ENCODE measurements at regions not wholly inside any gene's neighbourhood (a gene's known extent, or its start where the extent isn't known, plus 50 kb on each side); places are given as distances from the start of the nearest gene placed in this dataset.

DNA sequence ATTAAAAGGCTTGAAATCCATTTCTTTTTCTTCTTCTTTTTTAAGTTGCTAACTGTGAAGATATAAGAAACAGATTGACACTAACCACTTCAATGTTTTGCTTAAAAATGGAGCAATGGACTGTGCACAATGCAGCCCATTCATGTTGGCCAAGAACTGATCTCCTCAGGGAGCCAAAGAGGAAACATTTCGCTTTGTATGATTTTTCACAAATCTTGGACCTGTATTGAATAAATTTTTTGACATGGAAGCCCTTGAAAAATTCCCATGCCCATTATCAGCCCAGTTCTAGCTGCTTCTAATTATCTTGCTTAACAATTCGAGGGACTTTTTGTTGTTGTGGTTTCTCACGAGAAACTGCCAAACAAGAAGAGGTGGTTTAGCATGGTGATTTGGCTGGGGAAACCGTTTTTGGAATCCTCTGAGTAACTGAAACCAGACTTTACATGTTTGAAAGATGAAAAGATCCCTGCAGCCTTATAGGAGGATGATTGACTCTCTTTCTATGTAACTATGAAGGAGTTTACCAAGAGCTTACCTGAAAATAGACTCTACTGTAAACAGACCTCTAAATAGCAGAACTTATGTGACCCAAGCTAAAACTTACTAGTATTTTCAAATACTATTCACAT is 1389.4 kb upstream of the GOT2 start:
- no peaks in the 10 kb centered on the region for H3K79me2 ChIP-seq (ENCODE audit: insufficient read depth, low read length)
- H3K4me3 ChIP-seq (ENCODE audit: insufficient read depth, low read length, poor library complexity, severe bottlenecking) = no peak overlapping the region
- no peak for TF ChIP-seq EZH2phosphoT487 (conservative IDR thresholded peaks at IDR 0.05; ENCODE audit: low read length)
- TF ChIP-seq, protein P1, sequence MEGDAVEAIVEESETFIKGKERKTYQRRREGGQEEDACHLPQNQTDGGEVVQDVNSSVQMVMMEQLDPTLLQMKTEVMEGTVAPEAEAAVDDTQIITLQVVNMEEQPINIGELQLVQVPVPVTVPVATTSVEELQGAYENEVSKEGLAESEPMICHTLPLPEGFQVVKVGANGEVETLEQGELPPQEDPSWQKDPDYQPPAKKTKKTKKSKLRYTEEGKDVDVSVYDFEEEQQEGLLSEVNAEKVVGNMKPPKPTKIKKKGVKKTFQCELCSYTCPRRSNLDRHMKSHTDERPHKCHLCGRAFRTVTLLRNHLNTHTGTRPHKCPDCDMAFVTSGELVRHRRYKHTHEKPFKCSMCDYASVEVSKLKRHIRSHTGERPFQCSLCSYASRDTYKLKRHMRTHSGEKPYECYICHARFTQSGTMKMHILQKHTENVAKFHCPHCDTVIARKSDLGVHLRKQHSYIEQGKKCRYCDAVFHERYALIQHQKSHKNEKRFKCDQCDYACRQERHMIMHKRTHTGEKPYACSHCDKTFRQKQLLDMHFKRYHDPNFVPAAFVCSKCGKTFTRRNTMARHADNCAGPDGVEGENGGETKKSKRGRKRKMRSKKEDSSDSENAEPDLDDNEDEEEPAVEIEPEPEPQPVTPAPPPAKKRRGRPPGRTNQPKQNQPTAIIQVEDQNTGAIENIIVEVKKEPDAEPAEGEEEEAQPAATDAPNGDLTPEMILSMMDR (IDR thresholded peaks at IDR 0.05; ENCODE audit: insufficient read depth, low read length, poor library complexity, severe bottlenecking) = no peak
- H3K27me3 ChIP-seq (ENCODE audit: low read length) = no peaks in the 10 kb centered on the region
- no peaks in the 10 kb centered on the region for H3K36me3 ChIP-seq (ENCODE audit: low read length)
- no peaks in the 10 kb centered on the region for H3F3A ChIP-seq (ENCODE audit: insufficient read depth)
- H3K4me2 ChIP-seq (ENCODE audit: low read depth, low read length, poor library complexity, severe bottlenecking) = no peak overlapping the region
- no peaks in the 10 kb centered on the region for H3K9me2 ChIP-seq (replicated peaks; ENCODE audit: insufficient read depth, low read length)
- H3K27ac ChIP-seq (ENCODE audit: low read depth, low read length) = no peak overlapping the region
- no peak overlapping the region for H2AFZ ChIP-seq (ENCODE audit: low read depth, low read length, severe bottlenecking)
- H4K20me1 ChIP-seq (ENCODE audit: low read depth, low read length) = no peaks in the 10 kb centered on the region
- H3K9me3 ChIP-seq (ENCODE audit: insufficient read depth, low read length) = no peaks in the 10 kb centered on the region
- H3K9ac ChIP-seq (ENCODE audit: low read length) = no peak overlapping the region

DNA sequence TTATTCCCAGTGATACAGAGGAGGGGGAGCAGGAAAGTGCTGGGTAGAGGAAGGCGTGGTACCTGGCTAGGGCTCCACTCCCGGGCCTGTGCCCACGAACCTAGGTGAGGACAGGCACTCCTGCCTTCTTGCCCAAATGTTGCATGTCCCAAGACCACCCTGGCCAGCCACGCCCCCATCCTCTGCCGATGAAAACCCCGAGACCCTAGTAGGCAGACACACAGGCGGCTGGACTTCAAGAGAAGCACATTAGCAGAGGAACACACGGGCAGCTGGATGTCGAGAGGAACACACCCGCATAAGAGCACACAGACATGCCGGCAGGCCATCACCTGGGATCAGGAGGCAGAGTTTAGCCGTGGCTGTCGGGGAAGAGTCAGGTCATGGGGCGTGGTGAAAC is 1386.5 kb upstream of the GOT2 start:
- H3K4me3 ChIP-seq (ENCODE audit: insufficient read depth, low read length, poor library complexity, severe bottlenecking) = no peak overlapping the region
- no peak overlapping the region for H3K27ac ChIP-seq (ENCODE audit: low read depth, low read length)
- H3K4me2 ChIP-seq (ENCODE audit: low read depth, low read length, poor library complexity, severe bottlenecking) = no peak overlapping the region
- no peak overlapping the region for H3K9ac ChIP-seq (ENCODE audit: low read length)
- H3K27me3 ChIP-seq (ENCODE audit: low read length) = no peaks in the 10 kb centered on the region
- no peaks in the 10 kb centered on the region for H4K20me1 ChIP-seq (ENCODE audit: low read depth, low read length)
- H3K36me3 ChIP-seq (ENCODE audit: low read length) = no peaks in the 10 kb centered on the region
- no peaks in the 10 kb centered on the region for H3K79me2 ChIP-seq (ENCODE audit: insufficient read depth, low read length)
- H3F3A ChIP-seq (ENCODE audit: insufficient read depth) = no peaks in the 10 kb centered on the region
- no peaks in the 10 kb centered on the region for H3K9me3 ChIP-seq (ENCODE audit: insufficient read depth, low read length)
- TF ChIP-seq, protein P1 (IDR thresholded peaks at IDR 0.05; ENCODE audit: insufficient read depth, low read length, poor library complexity, severe bottlenecking) = no peak
- TF ChIP-seq EZH2phosphoT487 (conservative IDR thresholded peaks at IDR 0.05; ENCODE audit: low read length) = no peak
- H3K9me2 ChIP-seq (replicated peaks; ENCODE audit: insufficient read depth, low read length) = no peaks in the 10 kb centered on the region
- H2AFZ ChIP-seq (ENCODE audit: low read depth, low read length, severe bottlenecking) = no peak overlapping the region

DNA sequence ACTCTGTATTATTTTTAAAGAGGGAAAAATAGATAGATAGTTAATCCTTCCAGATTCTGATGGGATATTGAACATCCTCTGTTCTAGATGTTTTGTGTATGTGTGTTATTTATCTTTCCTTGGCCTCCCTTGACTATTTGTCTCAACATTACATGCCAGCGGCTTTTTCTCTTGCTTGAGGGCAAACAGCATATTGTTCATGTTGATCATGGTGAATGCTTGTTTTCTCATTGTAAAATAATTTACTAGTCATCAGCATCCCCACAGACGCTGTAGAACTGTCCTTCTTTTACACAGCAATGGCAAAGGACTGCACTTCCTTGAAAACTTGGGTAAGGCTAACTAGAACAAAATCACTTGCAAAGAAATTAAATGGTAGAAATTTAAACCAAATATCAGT is 1376.4 kb upstream of the GOT2 start:
- peaks cover 4% of the 10 kb centered on the region; the same call in 1 of the 2 replicates for H3K9me3 ChIP-seq (ENCODE audit: insufficient read depth, low read length)
- no peak overlapping the region for H3K27ac ChIP-seq (ENCODE audit: low read depth, low read length)
- H3F3A ChIP-seq (ENCODE audit: insufficient read depth) = no peaks in the 10 kb centered on the region
- H2AFZ ChIP-seq (ENCODE audit: low read depth, low read length, severe bottlenecking) = no peak overlapping the region
- no peaks in the 10 kb centered on the region for H4K20me1 ChIP-seq (ENCODE audit: low read depth, low read length)
- H3K36me3 ChIP-seq (ENCODE audit: low read length) = no peaks in the 10 kb centered on the region
- no peaks in the 10 kb centered on the region for H3K9me2 ChIP-seq (replicated peaks; ENCODE audit: insufficient read depth, low read length)
- no peaks in the 10 kb centered on the region for H3K79me2 ChIP-seq (ENCODE audit: insufficient read depth, low read length)
- no peak overlapping the region for H3K4me2 ChIP-seq (ENCODE audit: low read depth, low read length, poor library complexity, severe bottlenecking)
- H3K27me3 ChIP-seq (ENCODE audit: low read length) = no peaks in the 10 kb centered on the region
- TF ChIP-seq, protein P1 (IDR thresholded peaks at IDR 0.05; ENCODE audit: insufficient read depth, low read length, poor library complexity, severe bottlenecking) = no peak
- TF ChIP-seq EZH2phosphoT487 (conservative IDR thresholded peaks at IDR 0.05; ENCODE audit: low read length) = no peak
- H3K4me3 ChIP-seq (ENCODE audit: insufficient read depth, low read length, poor library complexity, severe bottlenecking) = no peak overlapping the region
- H3K9ac ChIP-seq (ENCODE audit: low read length) = no peak overlapping the region

All from SU-DHL-6 (cell line).